Suprapubic skin (tissue), 4 donors: ENCODE measurements at regions not wholly inside any gene's neighbourhood (a gene's known extent, or its start where the extent isn't known, plus 50 kb on each side); places are given as distances from the start of the nearest gene placed in this dataset.

ENCODE experiments used
- DNase-seq, 2 donors: peaks; one replicate each; pipeline ENCODE4 v3.0.0-alpha.2; 2019; ENCODE audit warnings: low spot score in 2 of 2
- H3K27ac ChIP-seq: fragments of 200-600 bp; sonication (generic); one replicate; pipeline ENCODE4 v1.5.1; 2019
- H3K27me3 ChIP-seq: fragments of 200-600 bp; sonication (generic); one replicate; pipeline ENCODE4 v1.5.1; 2019
- H3K36me3 ChIP-seq: fragments of 200-600 bp; sonication (generic); one replicate; pipeline ENCODE4 v1.5.1; 2019
- H3K4me1 ChIP-seq: fragments of 200-600 bp; sonication (generic); one replicate; pipeline ENCODE4 v1.5.1; 2019
- H3K4me3 ChIP-seq: fragments of 200-600 bp; sonication (generic); one replicate; pipeline ENCODE4 v1.5.1; 2019; ENCODE audit warnings: mild to moderate bottlenecking
- H3K9me3 ChIP-seq: fragments of 200-600 bp; sonication (generic); one replicate; pipeline ENCODE4 v1.5.1; 2019
- CTCF ChIP-seq, 2 donors: fragments of 200-600 bp in 1 of 2; fragments of 450-650 bp in 1 of 2; sonication (generic) in 1 of 2; IDR thresholded peaks; one replicate each; pipeline ENCODE4 v1.5.1; 2016 to 2019; ENCODE audit warnings: antibody characterized with exemption in 2 of 2, mild to moderate bottlenecking in 1 of 2, moderate library complexity in 1 of 2
- EP300 ChIP-seq: sonication (generic); formaldehyde crosslinking; IDR thresholded peaks from one replicate; pipeline ENCODE4 v1.6.1; 2017; ENCODE audit warnings: antibody characterized with exemption
- POLR2A ChIP-seq, 2 donors: fragments of 450-650 bp; IDR thresholded peaks; one replicate each; pipeline ENCODE4 v1.6.1; 2017; ENCODE audit warnings: antibody characterized with exemption in 2 of 2, mild to moderate bottlenecking in 2 of 2, moderate library complexity in 2 of 2
- POLR2AphosphoS5 ChIP-seq, 3 donors: sonication (generic); formaldehyde crosslinking; IDR thresholded peaks; one replicate each; pipeline ENCODE4 v1.6.1; 2017; ENCODE audit warnings: antibody characterized with exemption in 3 of 3
- WGBS: methylation state at CpG from one replicate; pipeline ENCODE4 v1.1.5; 2018; 5-methylcytosine and 5-hydroxymethylcytosine counted together

- no peaks in the 10 kb centered on the region for H3K27me3 ChIP-seq
- no peak overlapping the region for H3K27ac ChIP-seq
- TF ChIP-seq POLR2AphosphoS5 (IDR thresholded peaks at IDR 0.05) (no peak), POLR2A (IDR thresholded peaks at IDR 0.05) (no peak), CTCF (IDR thresholded peaks at IDR 0.05) (no peak), EP300 (no peak)
- no peak for DNase-seq
- no peaks in the 10 kb centered on the region for H3K36me3 ChIP-seq
- H3K9me3 ChIP-seq, result no peaks in the 10 kb centered on the region
- H3K4me3 ChIP-seq, result no peak overlapping the region
- no peaks in the 10 kb centered on the region for H3K4me1 ChIP-seq
- WGBS, result 88% methylated on average over 3 of the region's 3 CpGs
These were observed 130.3 kb upstream of the SATB2 start for GRCh38 chr2:199588054-199588453.

- WGBS, result 81% methylated on average over 2 of the region's 2 CpGs
These were observed 128.9 kb upstream of the SATB2 start for GRCh38 chr2:199586646-199587045.

GRCh38 chr2:199583676-199584075 lies 125.9 kb upstream of the SATB2 start:
- DNase-seq, result no peak
- 67% methylated on average over 3 of the region's 3 CpGs for WGBS
- H3K4me1 ChIP-seq, result no peaks in the 10 kb centered on the region

More at GRCh38 chr2:199586646-199587045, 128.9 kb upstream of the SATB2 start:
- TF ChIP-seq POLR2AphosphoS5 (IDR thresholded peaks at IDR 0.05) (no peak), CTCF (IDR thresholded peaks at IDR 0.05) (no peak), POLR2A (IDR thresholded peaks at IDR 0.05) (no peak), EP300 (no peak)
- Histone ChIP-seq H3K4me1 (no peaks in the 10 kb centered on the region), H3K36me3 (no peaks in the 10 kb centered on the region), H3K27ac (no peak overlapping the region), H3K9me3 (no peaks in the 10 kb centered on the region), H3K27me3 (no peaks in the 10 kb centered on the region), H3K4me3 (no peak overlapping the region)
- no peak for DNase-seq

GRCh38 chr2:199581935-199582360 lies 124.2 kb upstream of the SATB2 start:
- no peaks in the 10 kb centered on the region for H3K36me3 ChIP-seq
- no peaks in the 10 kb centered on the region for H3K9me3 ChIP-seq
- WGBS, result 54% methylated on average over 9 of the region's 9 CpGs
- no peak for DNase-seq
- peaks cover 3% of the 10 kb centered on the region for H3K27me3 ChIP-seq
- peak overlapping the region; percentile 27 for H3K4me3 ChIP-seq
- no peak for TF ChIP-seq CTCF (IDR thresholded peaks at IDR 0.05)
- TF ChIP-seq POLR2A (IDR thresholded peaks at IDR 0.05), result no peak
- no peak for TF ChIP-seq EP300
- no peak for TF ChIP-seq POLR2AphosphoS5 (IDR thresholded peaks at IDR 0.05)
- no peak overlapping the region for H3K27ac ChIP-seq
- no peaks in the 10 kb centered on the region for H3K4me1 ChIP-seq

More at GRCh38 chr2:199583676-199584075, 125.9 kb upstream of the SATB2 start:
- no peaks in the 10 kb centered on the region for H3K9me3 ChIP-seq
- no peaks in the 10 kb centered on the region for H3K36me3 ChIP-seq
- no peak overlapping the region for H3K4me3 ChIP-seq
- peaks cover 3% of the 10 kb centered on the region for H3K27me3 ChIP-seq
- no peak overlapping the region for H3K27ac ChIP-seq
- no peak for TF ChIP-seq POLR2A (IDR thresholded peaks at IDR 0.05)
- no peak for TF ChIP-seq CTCF (IDR thresholded peaks at IDR 0.05)
- no peak for TF ChIP-seq EP300
- TF ChIP-seq POLR2AphosphoS5 (IDR thresholded peaks at IDR 0.05), result no peak

GRCh38 chr2:199581408-199581807 lies 123.7 kb upstream of the SATB2 start:
- H3K4me3 ChIP-seq, result peak overlapping the region; percentile 27
- H3K27ac ChIP-seq, result no peak overlapping the region
- H3K4me1 ChIP-seq, result no peaks in the 10 kb centered on the region
- DNase-seq, result no peak
- H3K9me3 ChIP-seq, result no peaks in the 10 kb centered on the region
- no peaks in the 10 kb centered on the region for H3K36me3 ChIP-seq
- peaks cover 3% of the 10 kb centered on the region for H3K27me3 ChIP-seq
- 16% methylated on average over 4 of the region's 4 CpGs for WGBS
- no peak for TF ChIP-seq EP300
- no peak for TF ChIP-seq CTCF (IDR thresholded peaks at IDR 0.05)
- TF ChIP-seq POLR2AphosphoS5 (IDR thresholded peaks at IDR 0.05), result no peak
- no peak for TF ChIP-seq POLR2A (IDR thresholded peaks at IDR 0.05)
